Left ventricle myocardium inferior (tissue), 1 donor: ENCODE measurements at regions not wholly inside any gene's neighbourhood (a gene's known extent, or its start where the extent isn't known, plus 50 kb on each side); places are given as distances from the start of the nearest gene placed in this dataset.

Experiments used
- DNase-seq: peaks from one replicate; pipeline ENCODE4 v3.0.0-alpha.2; 2020
- H3K27ac ChIP-seq: fragments of 200-600 bp; replicated peaks from 2 replicates; pipeline ENCODE4 v1.8.0; 2021
- H3K27me3 ChIP-seq: fragments of 200-600 bp; 2 replicates; pipeline ENCODE4 v1.8.0; 2021; ENCODE audit warnings: low read depth
- H3K36me3 ChIP-seq: fragments of 200-600 bp; 2 replicates; pipeline ENCODE4 v1.8.0; 2021
- H3K4me1 ChIP-seq: fragments of 200-600 bp; 2 replicates; pipeline ENCODE4 v1.8.0; 2021
- H3K4me3 ChIP-seq: fragments of 200-600 bp; 2 replicates; pipeline ENCODE4 v1.8.0; 2021; ENCODE audit warnings: mild to moderate bottlenecking, moderate library complexity
- H3K9me3 ChIP-seq: fragments of 200-600 bp; replicated peaks from 2 replicates; pipeline ENCODE4 v1.8.0; 2021
- CTCF ChIP-seq: fragments of 200-600 bp; IDR thresholded peaks from 2 replicates; pipeline ENCODE4 v1.8.0; 2021; ENCODE audit warnings: antibody characterized with exemption, mild to moderate bottlenecking, borderline replicate concordance
- intact Hi-C: fragments of 100-400 bp; cut with micrococcal nuclease; formaldehyde crosslinking; loops from one replicate; pipeline ENCODE4 v1.11.0; 2022
- donor health status: DM: no; HTN: yes; CAD: no; lungs with severe emphysema.

- Histone ChIP-seq H3K36me3 (no peaks in the 10 kb centered on the region), H3K4me3 (no peak overlapping the region), H3K27ac (no peak overlapping the region), H3K4me1 (no peaks in the 10 kb centered on the region), H3K27me3 (peaks cover 22% of the 10 kb centered on the region), H3K9me3 (no peaks in the 10 kb centered on the region)
- DNase-seq: no peak
- intact Hi-C loops: no loop called here
- TF ChIP-seq CTCF: no peak
Observed at GRCh38 chr17:62860962-62861873, 53.1 kb upstream of the MARCHF10 start.

GRCh38 chr17:62859146-62859545 lies 51.0 kb upstream of the MARCHF10 start:
- intact Hi-C loops: no loop called here
- Histone ChIP-seq H3K9me3 (no peaks in the 10 kb centered on the region), H3K4me3 (no peak overlapping the region), H3K27ac (no peak overlapping the region), H3K4me1 (no peaks in the 10 kb centered on the region), H3K36me3 (no peaks in the 10 kb centered on the region), H3K27me3 (peaks cover 20% of the 10 kb centered on the region)
- TF ChIP-seq CTCF: no peak
- no peak for DNase-seq
